ENCODE measurements at regions not wholly inside any gene's neighbourhood (a gene's known extent, or its start where the extent isn't known, plus 50 kb on each side); places are given as distances from the start of the nearest gene placed in this dataset.

DNA sequence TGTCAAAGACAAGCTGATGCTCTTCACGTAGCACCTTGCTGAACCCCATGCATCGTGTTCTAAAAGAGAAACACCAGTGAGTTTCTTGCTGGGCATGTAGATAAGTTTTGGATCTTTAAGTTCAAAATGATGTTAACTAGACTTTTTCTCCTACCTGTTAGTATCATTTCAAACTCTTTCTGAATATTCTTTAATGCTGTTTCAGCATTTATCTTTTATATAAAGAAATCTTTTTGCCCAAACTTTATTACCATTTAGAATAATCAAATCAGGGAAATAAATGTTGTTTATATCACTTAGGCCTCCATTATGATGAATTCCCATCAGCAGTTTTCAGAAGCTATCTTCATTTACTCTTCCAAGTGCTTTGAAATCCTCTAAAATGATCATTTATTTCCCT lies 542.8 kb downstream of the CDH10 start:
- no peaks in the 10 kb centered on the region for H3K36me3 ChIP-seq
- ATAC-seq (no peak), DNase-seq (no peak)
- no peaks in the 10 kb centered on the region for H3K27me3 ChIP-seq
- H3K9me3 ChIP-seq, result no peaks in the 10 kb centered on the region
- intact Hi-C loops (cut with DNase I; ENCODE audit: low total_unique reads), result no loop called here
- in situ Hi-C loops (cut with MboI; ENCODE audit: low sequenced_read_pairs in 4 of 4), result no loop called here
- no peak overlapping the region for H3K4me3 ChIP-seq
- TF ChIP-seq, protein P1, sequence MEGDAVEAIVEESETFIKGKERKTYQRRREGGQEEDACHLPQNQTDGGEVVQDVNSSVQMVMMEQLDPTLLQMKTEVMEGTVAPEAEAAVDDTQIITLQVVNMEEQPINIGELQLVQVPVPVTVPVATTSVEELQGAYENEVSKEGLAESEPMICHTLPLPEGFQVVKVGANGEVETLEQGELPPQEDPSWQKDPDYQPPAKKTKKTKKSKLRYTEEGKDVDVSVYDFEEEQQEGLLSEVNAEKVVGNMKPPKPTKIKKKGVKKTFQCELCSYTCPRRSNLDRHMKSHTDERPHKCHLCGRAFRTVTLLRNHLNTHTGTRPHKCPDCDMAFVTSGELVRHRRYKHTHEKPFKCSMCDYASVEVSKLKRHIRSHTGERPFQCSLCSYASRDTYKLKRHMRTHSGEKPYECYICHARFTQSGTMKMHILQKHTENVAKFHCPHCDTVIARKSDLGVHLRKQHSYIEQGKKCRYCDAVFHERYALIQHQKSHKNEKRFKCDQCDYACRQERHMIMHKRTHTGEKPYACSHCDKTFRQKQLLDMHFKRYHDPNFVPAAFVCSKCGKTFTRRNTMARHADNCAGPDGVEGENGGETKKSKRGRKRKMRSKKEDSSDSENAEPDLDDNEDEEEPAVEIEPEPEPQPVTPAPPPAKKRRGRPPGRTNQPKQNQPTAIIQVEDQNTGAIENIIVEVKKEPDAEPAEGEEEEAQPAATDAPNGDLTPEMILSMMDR (IDR thresholded peaks at IDR 0.05 in 4 of 5, conservative IDR thresholded peaks at IDR 0.05 in 1 of 5), result no peak
- no peak for TF ChIP-seq POLR2A (IDR thresholded peaks at IDR 0.05)
- no peaks in the 10 kb centered on the region for H3K4me1 ChIP-seq
- no peak overlapping the region for H3K27ac ChIP-seq

DNA sequence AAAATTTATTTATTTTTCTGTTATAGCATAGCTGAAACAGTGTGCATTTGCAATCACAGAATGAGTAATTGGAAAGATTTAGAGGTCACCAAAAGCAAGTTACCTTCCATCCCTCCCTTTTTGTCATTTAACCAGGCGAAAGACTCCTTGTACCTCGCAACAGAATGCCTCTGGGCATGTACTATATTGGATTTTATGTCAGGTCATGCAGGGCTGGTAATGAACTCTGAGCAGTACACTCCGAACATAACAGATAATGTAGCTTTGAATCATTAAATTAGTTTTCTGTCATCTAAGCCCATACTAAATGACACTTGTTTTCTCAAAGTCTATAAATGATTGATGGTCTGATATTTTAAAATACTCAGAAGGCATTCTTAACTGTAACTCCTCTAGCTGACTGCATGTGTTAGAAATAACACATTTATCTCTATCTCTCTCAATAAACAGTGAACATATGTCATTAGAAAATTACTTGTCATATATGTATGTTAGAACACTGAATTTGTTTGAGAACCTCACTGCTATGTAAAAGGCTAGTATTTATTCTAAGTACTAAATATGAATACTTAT lies 541.2 kb downstream of the CDH10 start:
- no peak for ATAC-seq
- in situ Hi-C loops (cut with MboI; ENCODE audit: low sequenced_read_pairs in 4 of 4) (no loop called here), intact Hi-C loops (cut with DNase I; ENCODE audit: low total_unique reads) (no loop called here)
- TF ChIP-seq, protein P1 (IDR thresholded peaks at IDR 0.05 in 4 of 5, conservative IDR thresholded peaks at IDR 0.05 in 1 of 5), result no peak
- no peak for TF ChIP-seq POLR2A (IDR thresholded peaks at IDR 0.05)
- Histone ChIP-seq H3K9me3 (no peaks in the 10 kb centered on the region), H3K36me3 (no peaks in the 10 kb centered on the region), H3K4me1 (no peaks in the 10 kb centered on the region), H3K27me3 (no peaks in the 10 kb centered on the region), H3K4me3 (no peak overlapping the region), H3K27ac (no peak overlapping the region)
- DNase-seq, result no peak

DNA sequence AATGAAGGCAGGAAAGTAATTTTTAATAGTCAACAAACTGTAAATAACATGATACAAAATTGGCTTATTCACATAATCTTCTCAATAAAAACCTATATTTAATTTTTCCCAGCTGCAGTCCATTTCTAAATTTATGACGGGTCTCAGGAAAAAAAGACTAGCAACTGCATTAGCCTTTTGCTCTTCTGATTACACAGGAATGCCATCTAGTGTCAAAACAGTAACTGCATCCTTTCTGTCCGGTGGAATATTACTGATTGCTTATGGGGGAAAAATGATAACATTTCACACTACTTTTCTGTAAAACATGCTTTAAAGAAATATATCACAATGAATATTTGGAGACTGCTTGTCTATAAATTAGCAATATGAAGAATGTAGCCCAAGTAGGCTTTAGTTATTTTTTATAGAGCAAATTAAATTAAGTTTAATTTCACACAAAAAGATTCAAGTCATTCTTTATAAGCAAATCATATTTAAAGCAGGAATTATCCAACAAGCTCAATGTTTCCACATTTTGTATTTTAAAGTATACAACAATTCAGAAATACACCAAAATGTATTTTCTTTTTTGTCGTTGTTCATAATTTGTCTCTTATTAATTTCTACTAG lies 534.7 kb downstream of the CDH10 start:
- in situ Hi-C loops (cut with MboI; ENCODE audit: low sequenced_read_pairs in 4 of 4) (no loop called here), intact Hi-C loops (cut with DNase I; ENCODE audit: low total_unique reads) (no loop called here)
- Histone ChIP-seq H3K4me1 (no peaks in the 10 kb centered on the region), H3K27ac (no peak overlapping the region), H3K27me3 (no peaks in the 10 kb centered on the region), H3K36me3 (no peaks in the 10 kb centered on the region), H3K4me3 (no peak overlapping the region), H3K9me3 (no peaks in the 10 kb centered on the region)
- TF ChIP-seq, protein P1 (IDR thresholded peaks at IDR 0.05 in 4 of 5, conservative IDR thresholded peaks at IDR 0.05 in 1 of 5), result no peak
- TF ChIP-seq POLR2A (IDR thresholded peaks at IDR 0.05), result no peak
- ATAC-seq (no peak), DNase-seq (no peak)

DNA sequence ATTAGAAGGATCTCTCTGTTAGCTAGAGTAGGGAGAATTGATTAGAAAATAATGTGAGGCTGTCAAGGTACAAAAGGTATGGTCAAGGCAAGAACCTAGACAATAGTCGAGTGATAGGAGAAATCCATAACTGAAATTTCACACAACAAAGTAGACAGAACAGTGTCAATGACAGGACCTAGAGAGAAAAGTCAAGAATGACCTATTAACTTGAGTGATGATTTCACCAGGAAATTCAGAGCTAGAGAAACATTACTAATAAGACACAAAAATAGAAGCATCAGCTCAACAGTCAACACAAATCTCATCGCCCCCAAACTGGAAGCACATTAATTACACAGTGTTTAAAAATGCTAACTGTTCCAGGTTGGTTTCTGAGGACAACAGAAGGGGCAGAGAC lies 532.4 kb downstream of the CDH10 start:
- H3K4me3 ChIP-seq, result no peak overlapping the region
- in situ Hi-C loops (cut with MboI; ENCODE audit: low sequenced_read_pairs in 4 of 4), result no loop called here
- H3K9me3 ChIP-seq, result no peaks in the 10 kb centered on the region
- TF ChIP-seq, protein P1 (IDR thresholded peaks at IDR 0.05 in 4 of 5, conservative IDR thresholded peaks at IDR 0.05 in 1 of 5), result no peak
- no peak for TF ChIP-seq POLR2A (IDR thresholded peaks at IDR 0.05)
- DNase-seq, result no peak
- no peak for ATAC-seq
- intact Hi-C loops (cut with DNase I; ENCODE audit: low total_unique reads), result no loop called here
- no peaks in the 10 kb centered on the region for H3K27me3 ChIP-seq
- no peak overlapping the region for H3K27ac ChIP-seq
- H3K36me3 ChIP-seq, result no peaks in the 10 kb centered on the region
- H3K4me1 ChIP-seq, result no peaks in the 10 kb centered on the region

DNA sequence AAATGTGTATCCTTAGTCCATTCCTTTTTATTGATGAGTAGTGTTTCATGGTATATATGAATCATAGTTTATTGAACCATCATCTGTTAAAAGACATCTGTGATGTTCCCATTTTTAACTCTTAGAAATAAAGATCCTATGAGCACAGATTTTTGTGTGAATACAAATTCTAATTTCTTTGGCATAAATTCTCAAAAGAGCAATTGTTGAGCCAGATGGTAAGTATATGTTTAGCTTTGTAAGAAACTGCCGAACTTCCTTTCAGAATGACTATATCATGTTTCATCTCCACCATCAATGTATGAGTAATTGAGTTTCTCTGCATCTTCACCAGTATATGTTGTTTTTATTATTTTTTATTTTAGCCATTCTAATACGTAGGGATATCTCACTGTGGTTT lies 526.4 kb downstream of the CDH10 start:
- H3K9me3 ChIP-seq, result no peaks in the 10 kb centered on the region
- in situ Hi-C loops (cut with MboI; ENCODE audit: low sequenced_read_pairs in 4 of 4), result no loop called here
- H3K27ac ChIP-seq, result no peak overlapping the region
- ATAC-seq, result no peak
- no peaks in the 10 kb centered on the region for H3K27me3 ChIP-seq
- H3K4me1 ChIP-seq, result no peaks in the 10 kb centered on the region
- H3K4me3 ChIP-seq, result no peak overlapping the region
- no peaks in the 10 kb centered on the region for H3K36me3 ChIP-seq
- TF ChIP-seq, protein P1 (IDR thresholded peaks at IDR 0.05 in 4 of 5, conservative IDR thresholded peaks at IDR 0.05 in 1 of 5), result no peak
- TF ChIP-seq POLR2A (IDR thresholded peaks at IDR 0.05), result no peak
- intact Hi-C loops (cut with DNase I; ENCODE audit: low total_unique reads), result no loop called here
- DNase-seq, result no peak
